Spleen (tissue), 7 donors: ENCODE measurements at regions not wholly inside any gene's neighbourhood (a gene's known extent, or its start where the extent isn't known, plus 50 kb on each side); places are given as distances from the start of the nearest gene placed in this dataset.

Experiments used
- CTCF ChIP-seq, 11 experiments: fragments of 200-600 bp in 7 of 11; fragments of 450-650 bp in 4 of 11; sonication (generic) in 4 of 11; IDR thresholded peaks in 8 of 11; conservative IDR thresholded peaks in 3 of 11; 1 replicate in 7 of 11; 2 replicates in 4 of 11; pipeline versions ENCODE4 v1.4.0 to v1.8.0; 2016 to 2021; ENCODE audit warnings: antibody characterized with exemption in 11 of 11, inconsistent platforms in 4 of 11, mild to moderate bottlenecking in 1 of 11
- POLR2A ChIP-seq, 3 donors: fragments of 450-650 bp; IDR thresholded peaks; one replicate each; pipeline ENCODE4 v1.5.1; 2017; ENCODE audit warnings: antibody characterized with exemption in 3 of 3, mild to moderate bottlenecking in 1 of 3
- POLR2AphosphoS5 ChIP-seq, 3 donors: sonication (generic); formaldehyde crosslinking; IDR thresholded peaks; one replicate each; pipeline ENCODE4 v1.5.1; 2017; ENCODE audit warnings: antibody characterized with exemption in 3 of 3
- donor health status: DM: no; HTN: no; CAD: no; lungs with moderate emphysema.
- donor health status: DM: no; HTN: no; CAD: no.
- donor health status: DM: no; HTN: no; CAD: no.

- TF ChIP-seq CTCF (IDR thresholded peaks at IDR 0.05 in 8 of 11, conservative IDR thresholded peaks at IDR 0.05 in 3 of 11) (no peak), POLR2AphosphoS5 (IDR thresholded peaks at IDR 0.05) (no peak), POLR2A (IDR thresholded peaks at IDR 0.05) (no peak)
Measured at GRCh38 chr17:77419547-77420094, 278.9 kb downstream of the SEC14L1 start.
